Prostate gland (tissue), 2 donors: ENCODE measurements at regions not wholly inside any gene's neighbourhood (a gene's known extent, or its start where the extent isn't known, plus 50 kb on each side); places are given as distances from the start of the nearest gene placed in this dataset.
A peak's percentile ranks its signal among the peaks of the same experiment; 100 is the strongest.

ENCODE experiments used
- DNase-seq: peaks from one replicate; pipeline ENCODE4 v3.0.0-alpha.2; 2019; ENCODE audit warnings: low spot score
- H3K27ac ChIP-seq, 2 donors: fragments of 200-600 bp; sonication (generic); 2 replicates each; pipeline ENCODE4 v1.5.1; 2017 to 2019
- H3K27me3 ChIP-seq: fragments of 200-600 bp; sonication (generic); replicated peaks from 2 replicates; pipeline ENCODE4 v1.5.1; 2019; ENCODE audit not compliant: insufficient read depth
- H3K36me3 ChIP-seq, 2 donors: fragments of 200-600 bp; sonication (generic); 1 replicate in 1 of 2; 2 replicates in 1 of 2; pipeline versions ENCODE4 v1.5.1 to v1.8.1; 2017 to 2019
- H3K4me1 ChIP-seq: fragments of 200-600 bp; sonication (generic); replicated peaks from 2 replicates; pipeline ENCODE4 v1.5.1; 2019
- H3K4me3 ChIP-seq, 2 donors: fragments of 200-600 bp; sonication (generic); 2 replicates each; pipeline ENCODE4 v1.5.1; 2017 to 2019
- H3K9me3 ChIP-seq: fragments of 200-600 bp; sonication (generic); 2 replicates; pipeline ENCODE4 v1.5.1; 2017
- CTCF ChIP-seq, 4 experiments: fragments of 200-600 bp in 2 of 4; fragments of 450-650 bp in 2 of 4; sonication (generic) in 2 of 4; IDR thresholded peaks; 1 replicate in 3 of 4; 2 replicates in 1 of 4; pipeline ENCODE4 v1.5.1; 2016 to 2019; ENCODE audit warnings: antibody characterized with exemption in 4 of 4, mild to moderate bottlenecking in 2 of 4, moderate library complexity in 2 of 4
- POLR2A ChIP-seq: fragments of 450-650 bp; IDR thresholded peaks from one replicate; pipeline ENCODE4 v1.6.1; 2016; ENCODE audit warnings: antibody characterized with exemption, mild to moderate bottlenecking
- POLR2AphosphoS5 ChIP-seq: sonication (generic); formaldehyde crosslinking; IDR thresholded peaks from one replicate; pipeline ENCODE4 v1.6.1; 2017; ENCODE audit warnings: antibody characterized with exemption
- WGBS: methylation state at CpG from one replicate; pipeline ENCODE4 v1.1.5; 2018; 5-methylcytosine and 5-hydroxymethylcytosine counted together
- intact Hi-C: fragments of 100-400 bp; cut with DNase I; formaldehyde crosslinking; loops from one replicate; pipeline ENCODE4 v1.14.2; 2022

GRCh38 chr1:47521034-47521881 lies 83.4 kb downstream of the FOXD2 start:
- no peak for DNase-seq
- Histone ChIP-seq H3K9me3 (no peaks in the 10 kb centered on the region), H3K36me3 (no peaks in the 10 kb centered on the region), H3K27me3 (no peaks in the 10 kb centered on the region), H3K4me1 (no peaks in the 10 kb centered on the region), H3K27ac (no peak overlapping the region), H3K4me3 (no peak overlapping the region)
- TF ChIP-seq POLR2AphosphoS5 (no peak), CTCF (IDR thresholded peaks at IDR 0.05) (no peak), POLR2A (no peak)
- 41% methylated on average over 11 of the region's 11 CpGs for WGBS
- intact Hi-C loops: no loop called here

GRCh38 chr1:47522935-47523834 lies 85.3 kb downstream of the FOXD2 start:
- intact Hi-C loops: no loop called here
- 73% methylated on average over 10 of the region's 10 CpGs for WGBS
- DNase-seq: no peak

GRCh38 chr1:47523835-47524215 lies 86.0 kb downstream of the FOXD2 start:
- Histone ChIP-seq H3K4me3 (no peak overlapping the region), H3K4me1 (no peaks in the 10 kb centered on the region), H3K27me3 (peaks cover 3% of the 10 kb centered on the region), H3K27ac (no peak overlapping the region), H3K9me3 (no peaks in the 10 kb centered on the region), H3K36me3 (no peaks in the 10 kb centered on the region)
- WGBS: 73% methylated on average over 4 of the region's 4 CpGs
- intact Hi-C loops: no loop called here
- no peak for TF ChIP-seq CTCF (IDR thresholded peaks at IDR 0.05)
- TF ChIP-seq POLR2A: no peak
- no peak for TF ChIP-seq POLR2AphosphoS5
- no peak for DNase-seq

More at GRCh38 chr1:47522935-47523834, 85.3 kb downstream of the FOXD2 start:
- no peaks in the 10 kb centered on the region for H3K36me3 ChIP-seq
- H3K27me3 ChIP-seq: no peaks in the 10 kb centered on the region
- no peak overlapping the region for H3K27ac ChIP-seq
- H3K9me3 ChIP-seq: no peaks in the 10 kb centered on the region
- no peak overlapping the region for H3K4me3 ChIP-seq
- no peaks in the 10 kb centered on the region for H3K4me1 ChIP-seq
- TF ChIP-seq POLR2AphosphoS5: no peak
- TF ChIP-seq POLR2A: no peak

- no peak overlapping the region for H3K27ac ChIP-seq
- no peak overlapping the region for H3K4me3 ChIP-seq
- no peaks in the 10 kb centered on the region for H3K36me3 ChIP-seq
- no peaks in the 10 kb centered on the region for H3K9me3 ChIP-seq
- H3K4me1 ChIP-seq: no peaks in the 10 kb centered on the region
- DNase-seq: no peak
- TF ChIP-seq POLR2A: no peak
- TF ChIP-seq CTCF (IDR thresholded peaks at IDR 0.05): no peak
- no peak for TF ChIP-seq POLR2AphosphoS5
- intact Hi-C loops: no loop called here
- WGBS: 90% methylated on average over 7 of the region's 7 CpGs
- peaks cover 3% of the 10 kb centered on the region for H3K27me3 ChIP-seq
Observed at GRCh38 chr1:47524272-47524671, 86.4 kb downstream of the FOXD2 start.

GRCh38 chr1:47527653-47528272 lies 89.9 kb downstream of the FOXD2 start:
- TF ChIP-seq CTCF (IDR thresholded peaks at IDR 0.05) (peak in 3 of 4 experiments; percentile 48 to 64 (median 49)), POLR2AphosphoS5 (no peak), POLR2A (no peak)
- Histone ChIP-seq H3K4me3 (no peak overlapping the region), H3K27ac (no peak overlapping the region), H3K9me3 (no peaks in the 10 kb centered on the region), H3K4me1 (no peaks in the 10 kb centered on the region), H3K36me3 (no peaks in the 10 kb centered on the region), H3K27me3 (peaks cover 3% of the 10 kb centered on the region)
- 53% methylated on average over 7 of the region's 7 CpGs for WGBS
- no peak for DNase-seq
- intact Hi-C loops: no loop called here
